K562 (cell line): ENCODE measurements at regions not wholly inside any gene's neighbourhood (a gene's known extent, or its start where the extent isn't known, plus 50 kb on each side); places are given as distances from the start of the nearest gene placed in this dataset.

Experiments used
- FOXA3 ChIP-seq, 2 experiments: fragments of 450-650 bp in 1 of 2; sonication (generic) in 1 of 2; formaldehyde crosslinking; IDR thresholded peaks in 1 of 2; conservative IDR thresholded peaks in 1 of 2; 2 replicates each; pipeline versions ENCODE4 v1.4.0 to v1.8.0; 2020 to 2022; ENCODE audit warnings: mild to moderate bottlenecking in 2 of 2, missing genetic modification reagents in 1 of 2
- FOXM1 ChIP-seq, 2 experiments: fragments of 450-650 bp in 1 of 2; sonication (generic) in 1 of 2; formaldehyde crosslinking in 1 of 2; IDR thresholded peaks; 2 replicates each; pipeline versions ENCODE4 v1.6.1 to v1.9.0; 2017 to 2022; ENCODE audit warnings: low read depth in 2 of 2, mild to moderate bottlenecking in 2 of 2, missing genetic modification reagents in 1 of 2, moderate library complexity in 1 of 2
- PTRF ChIP-seq: fragments of 450-650 bp; IDR thresholded peaks from 2 replicates; pipeline ENCODE4 v1.6.1; 2016; ENCODE audit warnings: mild to moderate bottlenecking, missing genetic modification characterization, missing compliant biosample characterization
- ZNF41 ChIP-seq: fragments of 250-450 bp; sonication (Bioruptor Pico); conservative IDR thresholded peaks from 2 replicates; pipeline ENCODE4 v1.4.0; 2020; ENCODE audit warnings: mild to moderate bottlenecking
- ZSCAN32 ChIP-seq: fragments of 450-650 bp; formaldehyde crosslinking; IDR thresholded peaks from 2 replicates; pipeline ENCODE4 v1.4.0; 2020; ENCODE audit warnings: mild to moderate bottlenecking, moderate library complexity

DNA sequence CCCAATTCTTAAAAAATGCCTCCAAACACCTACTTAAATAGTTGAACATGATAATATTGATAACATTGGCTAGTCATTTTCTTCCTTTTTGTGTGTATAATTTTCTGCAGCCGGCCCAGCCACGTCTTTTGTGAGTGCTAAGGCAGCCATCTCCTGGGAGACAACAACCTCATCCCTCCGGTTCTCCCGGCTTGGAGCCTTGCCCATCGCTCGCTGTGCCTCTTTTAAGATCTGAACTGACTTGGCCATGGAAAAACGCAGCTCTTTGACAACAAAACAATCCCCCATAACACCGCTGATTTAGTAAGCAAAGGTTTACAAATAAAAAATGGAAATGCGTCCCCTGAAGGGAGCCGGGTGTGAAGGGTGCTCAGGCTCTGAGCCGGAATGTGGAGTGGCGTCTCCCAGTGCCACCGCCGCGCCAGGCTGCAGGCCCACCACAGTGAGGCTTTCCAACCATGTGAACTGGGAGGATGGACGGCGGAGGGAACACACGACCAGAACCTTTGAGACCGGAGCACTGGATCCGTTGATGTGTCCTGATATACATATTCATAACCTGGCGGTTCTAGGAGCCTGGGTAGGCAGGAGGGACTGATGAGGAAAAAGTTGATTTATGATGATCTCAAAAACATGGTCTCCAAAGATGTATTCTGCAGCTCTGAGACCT, 87.4 kb downstream of the SMIM21 start (continued):
- TF ChIP-seq PTRF (tag) (no peak), FOXM1 (IDR thresholded peaks at IDR 0.05; ENCODE audit: low read depth) (no peak), FOXM1 (CRISPR knock-in tag; IDR thresholded peaks at IDR 0.05; ENCODE audit: low read depth) (no peak), FOXA3 (CRISPR knock-in tag; conservative IDR thresholded peaks at IDR 0.05 in 1 of 2, IDR thresholded peaks at IDR 0.05 in 1 of 2) (no peak), ZSCAN32 (CRISPR knock-in tag) (no peak), ZNF41 (CRISPR knock-in tag) (no peak)
- TF ChIP-seq, all 486 proteins: peak for 0
